ENCODE measurements at regions not wholly inside any gene's neighbourhood (a gene's known extent, or its start where the extent isn't known, plus 50 kb on each side); places are given as distances from the start of the nearest gene placed in this dataset.

DNA sequence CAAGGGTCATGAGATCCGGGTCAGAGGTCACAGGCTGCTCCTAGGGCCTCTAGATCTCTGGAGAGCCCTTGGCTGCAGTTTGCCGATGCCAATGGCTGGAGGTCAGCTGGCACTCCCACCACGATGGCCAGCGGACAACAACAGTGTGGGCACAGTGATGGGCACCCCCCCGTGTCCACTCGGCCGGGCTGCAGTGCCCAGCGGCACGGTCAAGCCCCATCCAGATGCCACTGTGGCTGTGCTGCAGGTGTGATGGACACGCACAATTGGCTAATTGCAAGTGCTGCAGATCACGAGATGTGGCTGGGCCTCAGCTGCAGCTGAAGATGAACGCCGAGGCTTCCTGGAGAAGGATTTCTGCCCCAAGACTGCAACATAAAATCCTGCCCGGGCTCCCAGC is 80.7 kb downstream of the PDGFA start:
- Histone ChIP-seq H3K4me1 (replicated peaks) (peaks cover 27% of the 10 kb centered on the region), H3K27ac (no peak overlapping the region), H3K27me3 (replicated peaks) (no peaks in the 10 kb centered on the region), H3K9me3 (replicated peaks) (no peaks in the 10 kb centered on the region), H3K4me3 (no peak overlapping the region), H3K36me3 (no peaks in the 10 kb centered on the region)
- no peak for DNase-seq (ENCODE audit: low read depth in 1 of 2, low spot score in 2 of 2)

DNA sequence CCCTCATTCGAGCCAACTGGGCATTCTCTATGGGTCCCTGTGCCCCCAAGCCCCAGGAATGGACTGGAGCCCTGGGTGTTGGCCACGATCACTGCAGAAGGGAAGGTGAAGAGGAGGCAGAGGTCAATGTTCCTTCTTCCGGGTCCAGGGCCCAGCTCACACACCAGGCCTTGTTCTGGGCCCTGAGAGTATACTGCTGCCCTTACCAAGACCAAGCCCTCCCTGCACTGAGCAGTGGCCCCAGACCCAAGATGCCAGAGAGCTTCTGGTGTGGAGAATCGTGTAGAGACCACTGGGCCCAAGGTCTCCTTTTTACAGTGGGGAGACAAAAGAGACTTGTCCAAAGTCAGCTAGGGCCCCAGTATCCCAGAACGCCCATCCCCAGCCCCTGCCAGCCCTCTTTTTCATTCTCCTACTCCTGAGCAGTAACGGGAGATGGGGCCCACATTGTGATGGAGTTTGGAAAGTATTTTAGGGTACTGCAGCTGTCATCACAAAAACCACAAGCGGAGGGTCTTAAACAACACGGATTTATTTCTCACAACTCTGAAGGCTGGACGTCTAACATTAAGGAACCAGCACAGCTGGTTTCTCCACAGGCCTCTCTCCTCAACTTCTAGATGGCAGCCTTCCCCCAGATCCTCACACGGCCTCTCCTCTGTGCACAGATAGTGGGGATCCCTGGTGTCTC is 79.4 kb downstream of the PDGFA start:
- no peak for DNase-seq (ENCODE audit: low read depth in 1 of 2, low spot score in 2 of 2)
- Histone ChIP-seq H3K27ac (no peak overlapping the region), H3K27me3 (replicated peaks) (no peaks in the 10 kb centered on the region), H3K4me1 (replicated peaks) (peaks cover 18% of the 10 kb centered on the region), H3K9me3 (replicated peaks) (no peaks in the 10 kb centered on the region), H3K4me3 (no peak overlapping the region), H3K36me3 (no peaks in the 10 kb centered on the region)

DNA sequence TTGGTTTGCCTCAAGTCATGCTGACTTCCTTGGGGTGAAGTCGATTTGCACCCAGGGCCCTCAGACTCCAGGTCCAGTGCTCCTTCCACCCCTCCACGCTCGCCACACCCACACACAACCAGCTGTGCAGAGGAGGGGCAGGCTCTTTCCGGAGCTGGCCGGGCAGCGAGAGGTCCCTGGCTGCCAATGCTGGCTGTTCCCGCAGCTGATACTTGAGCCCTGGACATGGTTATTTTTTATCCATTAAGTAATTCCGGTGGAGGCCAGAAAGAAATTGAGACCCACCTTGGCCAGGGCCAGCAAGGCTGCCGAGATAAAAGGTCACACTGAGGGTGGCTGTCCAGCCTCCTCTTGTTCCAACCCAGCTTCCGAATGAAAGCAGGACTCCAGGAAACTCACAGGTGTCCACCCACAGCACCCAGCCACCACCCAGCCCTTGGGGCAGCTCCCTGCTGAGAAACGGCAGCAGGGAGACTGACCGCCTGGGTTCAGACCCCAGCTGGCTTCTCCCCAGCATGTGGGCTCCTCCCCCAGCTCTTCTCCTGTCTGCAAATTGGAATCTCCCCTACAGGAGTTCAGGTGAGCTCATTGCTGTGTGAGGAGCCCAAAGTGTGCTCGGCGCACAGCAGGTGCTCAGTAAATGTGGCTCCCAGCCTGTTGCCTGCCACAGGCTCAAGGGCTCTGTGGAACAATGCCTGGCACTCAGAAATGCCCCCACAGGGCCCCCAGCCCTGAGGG is 77.8 kb downstream of the PDGFA start:
- peaks cover 5% of the 10 kb centered on the region for H3K4me1 ChIP-seq (replicated peaks)
- no peak overlapping the region for H3K4me3 ChIP-seq
- H3K36me3 ChIP-seq = no peaks in the 10 kb centered on the region
- DNase-seq (ENCODE audit: low read depth in 1 of 2, low spot score in 2 of 2) = no peak
- H3K27ac ChIP-seq = no peak overlapping the region
- no peaks in the 10 kb centered on the region for H3K27me3 ChIP-seq (replicated peaks)
- no peaks in the 10 kb centered on the region for H3K9me3 ChIP-seq (replicated peaks)

DNA sequence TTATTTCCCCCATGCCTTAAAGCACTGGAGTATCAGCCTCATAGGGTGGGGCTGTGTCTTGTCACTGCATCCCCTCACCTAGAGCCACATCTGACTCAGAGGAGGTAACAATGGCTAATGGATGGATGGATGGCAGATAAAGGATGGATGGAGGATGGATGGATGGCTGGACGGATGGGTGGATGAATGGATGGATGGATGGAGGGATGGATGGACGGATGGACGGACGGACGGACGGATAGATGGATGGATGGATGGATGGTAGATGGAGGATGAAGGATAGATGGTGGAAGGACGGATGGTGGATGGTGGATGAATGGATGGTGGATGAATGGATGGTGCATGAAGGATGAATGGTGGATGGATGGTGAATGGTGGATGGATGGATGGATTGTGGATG is 77.2 kb downstream of the PDGFA start:
- H3K4me1 ChIP-seq (replicated peaks) = peaks cover 3% of the 10 kb centered on the region; the same call in 1 of the 2 replicates
- DNase-seq (ENCODE audit: low read depth in 1 of 2, low spot score in 2 of 2) = no peak
- no peak overlapping the region for H3K4me3 ChIP-seq
- H3K27ac ChIP-seq = no peak overlapping the region
- H3K36me3 ChIP-seq = no peaks in the 10 kb centered on the region
- no peaks in the 10 kb centered on the region for H3K27me3 ChIP-seq (replicated peaks)
- H3K9me3 ChIP-seq (replicated peaks) = no peaks in the 10 kb centered on the region

DNA sequence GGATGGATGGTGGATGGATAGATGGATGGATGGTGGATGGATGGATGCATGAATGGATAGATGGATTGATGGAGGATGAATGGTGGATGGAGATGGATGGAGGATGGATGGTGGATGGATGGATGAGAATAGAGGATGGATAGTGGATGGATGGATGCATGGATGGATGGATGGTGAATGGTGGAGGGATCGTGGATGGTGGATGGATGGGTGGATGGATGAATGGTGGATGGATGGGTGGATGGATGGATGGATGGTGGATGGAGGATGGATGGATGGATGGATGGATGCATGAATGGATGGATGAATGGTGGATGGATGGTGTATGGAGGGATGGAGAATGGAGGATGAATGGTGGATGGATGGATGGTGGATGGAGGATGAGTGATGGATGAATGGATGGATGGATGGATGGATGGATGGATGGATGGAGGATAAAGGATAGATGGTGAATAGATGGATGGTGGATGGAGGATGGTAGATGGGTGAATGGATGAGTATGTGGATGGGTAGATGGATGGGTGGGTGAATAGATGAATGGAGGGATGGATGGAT is 76.3 kb downstream of the PDGFA start:
- H3K36me3 ChIP-seq = no peaks in the 10 kb centered on the region

DNA sequence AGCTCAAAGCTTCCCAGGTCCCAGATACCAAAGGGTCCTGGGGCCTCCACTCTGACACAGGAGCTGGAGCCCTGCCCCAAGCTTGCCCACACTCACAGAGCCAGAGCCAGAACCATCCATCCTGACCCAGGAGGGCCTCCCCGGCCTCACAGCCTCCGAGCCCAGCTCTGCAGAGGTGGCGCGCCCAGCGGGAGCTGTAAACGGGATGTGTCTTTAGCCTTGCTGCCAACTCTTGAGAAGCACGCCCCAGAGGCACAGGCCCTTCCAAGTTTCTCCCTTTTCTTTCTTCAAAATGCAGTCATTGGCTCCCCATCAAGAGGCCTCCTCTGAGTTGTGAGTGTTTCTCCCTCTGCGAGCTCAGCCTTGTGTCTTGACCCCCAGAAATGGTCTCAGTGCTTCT is 75.0 kb downstream of the PDGFA start:
- no peak for DNase-seq (ENCODE audit: low read depth in 1 of 2, low spot score in 2 of 2)
- Histone ChIP-seq H3K9me3 (replicated peaks) (no peaks in the 10 kb centered on the region), H3K4me3 (no peak overlapping the region), H3K4me1 (replicated peaks) (peaks cover 3% of the 10 kb centered on the region; the same call in 1 of the 2 replicates), H3K36me3 (no peaks in the 10 kb centered on the region), H3K27me3 (replicated peaks) (no peaks in the 10 kb centered on the region), H3K27ac (no peak overlapping the region)

More for the DNA sequence above, 76.3 kb downstream of the PDGFA start:
- H3K4me3 ChIP-seq = no peak overlapping the region
- no peak overlapping the region for H3K27ac ChIP-seq
- H3K27me3 ChIP-seq (replicated peaks) = no peaks in the 10 kb centered on the region
- DNase-seq (ENCODE audit: low read depth in 1 of 2, low spot score in 2 of 2) = no peak
- H3K4me1 ChIP-seq (replicated peaks) = peaks cover 3% of the 10 kb centered on the region; the same call in 1 of the 2 replicates
- no peaks in the 10 kb centered on the region for H3K9me3 ChIP-seq (replicated peaks)

DNA sequence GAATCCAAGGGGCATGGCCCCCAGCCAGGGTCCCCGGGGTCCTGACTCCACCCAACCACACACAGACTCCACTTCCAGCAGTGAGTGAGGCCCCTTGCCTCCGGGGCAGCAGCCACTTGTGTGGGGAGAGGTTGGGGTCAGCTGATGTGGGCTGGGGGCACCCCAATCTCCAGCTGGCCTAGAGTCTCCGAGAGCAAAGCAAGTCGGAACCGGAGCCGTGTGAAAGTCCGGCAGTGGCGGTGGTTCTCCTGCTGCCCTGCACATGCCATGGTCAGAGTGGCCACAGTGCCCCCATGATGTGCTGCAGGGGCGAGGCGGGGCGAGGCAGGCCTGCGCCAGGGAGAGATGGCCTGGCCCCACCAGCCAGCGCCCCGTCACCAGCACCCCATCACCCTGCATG is 74.6 kb downstream of the PDGFA start:
- Histone ChIP-seq H3K27ac (no peak overlapping the region), H3K27me3 (replicated peaks) (no peaks in the 10 kb centered on the region), H3K4me3 (no peak overlapping the region), H3K4me1 (replicated peaks) (peaks cover 3% of the 10 kb centered on the region; the same call in 1 of the 2 replicates), H3K36me3 (no peaks in the 10 kb centered on the region), H3K9me3 (replicated peaks) (no peaks in the 10 kb centered on the region)
- DNase-seq (ENCODE audit: low read depth in 1 of 2, low spot score in 2 of 2) = no peak

DNA sequence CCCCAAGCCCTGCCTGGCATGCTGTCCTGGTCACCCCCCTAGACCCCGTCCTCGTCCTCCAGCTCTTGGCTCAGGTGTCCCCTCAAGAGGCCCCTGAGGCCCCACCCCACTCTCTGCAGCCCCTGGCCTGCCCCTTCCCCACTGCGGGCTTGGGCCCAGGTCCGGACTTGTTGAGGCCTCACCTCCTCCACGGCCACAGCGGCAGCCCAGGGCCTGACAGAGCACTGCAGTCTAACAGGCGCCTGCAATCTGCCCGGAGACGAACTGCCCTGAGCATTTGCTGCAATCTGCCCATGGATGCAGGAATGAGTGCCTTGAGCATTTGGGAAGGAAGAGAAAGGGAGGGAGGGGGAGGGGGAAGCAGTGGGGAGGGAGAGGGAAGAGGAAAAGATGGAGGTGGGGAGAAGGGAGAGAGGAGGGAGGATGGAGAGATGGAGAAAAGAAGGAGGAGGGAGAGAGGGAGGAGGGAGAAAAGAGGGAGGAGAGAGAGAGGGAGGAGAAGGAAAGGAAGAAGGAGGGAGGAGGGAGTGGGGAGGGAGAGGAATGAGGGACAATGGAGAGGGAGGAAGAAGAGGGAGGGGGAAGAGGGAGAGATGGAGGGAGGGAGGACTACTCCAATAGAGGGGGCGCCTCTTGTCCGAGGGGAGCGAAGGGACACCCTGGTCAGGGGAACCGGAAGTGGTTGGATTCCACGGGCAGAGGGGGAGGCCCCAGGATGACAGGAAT is 73.9 kb downstream of the PDGFA start:
- no peak overlapping the region for H3K4me3 ChIP-seq
- H3K27ac ChIP-seq = no peak overlapping the region
- no peak for DNase-seq (ENCODE audit: low read depth in 1 of 2, low spot score in 2 of 2)
- no peaks in the 10 kb centered on the region for H3K36me3 ChIP-seq
- no peaks in the 10 kb centered on the region for H3K9me3 ChIP-seq (replicated peaks)
- H3K4me1 ChIP-seq (replicated peaks) = peaks cover 3% of the 10 kb centered on the region; the same call in 1 of the 2 replicates
- H3K27me3 ChIP-seq (replicated peaks) = no peaks in the 10 kb centered on the region

DNA sequence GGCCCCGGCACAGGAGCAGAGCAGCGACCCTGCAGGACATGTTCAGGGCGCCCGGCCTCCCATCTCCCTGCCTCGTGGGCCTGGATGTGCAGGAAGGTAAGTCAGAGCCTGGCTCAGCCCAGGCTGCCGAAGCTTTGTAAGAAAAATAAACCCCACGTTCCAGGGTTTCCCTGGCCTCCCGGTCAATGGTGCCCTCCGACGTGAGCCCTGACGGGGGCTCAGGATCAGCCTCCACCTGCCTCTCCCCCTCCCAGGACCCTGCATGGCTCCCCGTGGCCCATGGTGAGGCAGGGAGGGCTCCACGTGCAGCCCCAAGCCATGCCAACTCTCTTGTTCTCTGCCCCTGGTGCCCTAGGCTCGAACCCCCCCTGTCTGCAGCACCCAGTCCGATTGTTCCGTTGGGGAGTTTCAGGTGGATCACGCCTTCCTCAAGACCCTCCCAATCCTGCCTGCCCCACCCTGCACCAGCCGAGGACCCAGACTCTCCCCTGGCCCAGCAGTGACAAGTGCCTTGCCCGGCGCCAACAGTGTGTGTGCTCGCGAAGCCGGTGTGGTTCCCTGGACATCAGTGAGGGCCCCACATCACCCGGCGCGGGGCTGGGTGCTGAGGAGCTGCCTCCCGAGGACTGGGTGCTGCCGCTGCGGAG is 73.2 kb downstream of the PDGFA start:
- H3K36me3 ChIP-seq = no peaks in the 10 kb centered on the region
- no peaks in the 10 kb centered on the region for H3K27me3 ChIP-seq (replicated peaks)
- no peaks in the 10 kb centered on the region for H3K9me3 ChIP-seq (replicated peaks)
- DNase-seq (ENCODE audit: low read depth in 1 of 2, low spot score in 2 of 2) = no peak
- H3K4me3 ChIP-seq = no peak overlapping the region
- peaks cover 6% of the 10 kb centered on the region for H3K4me1 ChIP-seq (replicated peaks)
- H3K27ac ChIP-seq = no peak overlapping the region
